Kidney epithelial cell (primary cell): ENCODE measurements at regions not wholly inside any gene's neighbourhood (a gene's known extent, or its start where the extent isn't known, plus 50 kb on each side); places are given as distances from the start of the nearest gene placed in this dataset.
A peak's percentile ranks its signal among the peaks of the same experiment; 100 is the strongest.

Source experiments
- DNase-seq: peaks from one replicate; pipeline ENCODE4 v3.0.0-alpha.2; 2010; ENCODE audit warnings: low read depth
- H3K27me3 ChIP-seq: 2 replicates; pipeline ENCODE4 v1.6.0; 2011; ENCODE audit warnings: low read length; ENCODE audit not compliant: control insufficient read depth, insufficient read depth
- H3K36me3 ChIP-seq: 2 replicates; pipeline ENCODE4 v1.5.1; 2011; ENCODE audit warnings: low read length; ENCODE audit not compliant: control insufficient read depth, insufficient read depth
- H3K4me3 ChIP-seq: 2 replicates; pipeline ENCODE4 v1.5.1; 2011; ENCODE audit warnings: low read depth, mild to moderate bottlenecking, control low read depth, low read length
- CTCF ChIP-seq: IDR thresholded peaks from 2 replicates; pipeline ENCODE4 v1.5.1; 2011; ENCODE audit warnings: mild to moderate bottlenecking, moderate library complexity, low read length, control low read depth, inconsistent platforms; ENCODE audit not compliant: insufficient read depth, poor library complexity, severe bottlenecking

GRCh38 chr9:106623558-106623957 is 239.4 kb upstream of the ZNF462 start:
- H3K4me3 ChIP-seq = no peak overlapping the region
- TF ChIP-seq CTCF = no peak
- H3K36me3 ChIP-seq = no peaks in the 10 kb centered on the region
- no peaks in the 10 kb centered on the region for H3K27me3 ChIP-seq
- no peak for DNase-seq

- Histone ChIP-seq H3K4me3 (no peak overlapping the region), H3K27me3 (no peaks in the 10 kb centered on the region), H3K36me3 (no peaks in the 10 kb centered on the region)
- DNase-seq = no peak
- TF ChIP-seq CTCF = no peak
Observed at GRCh38 chr9:106625259-106625789, 237.6 kb upstream of the ZNF462 start.

GRCh38 chr9:106626936-106627335 is 236.0 kb upstream of the ZNF462 start:
- H3K4me3 ChIP-seq = no peak overlapping the region
- no peaks in the 10 kb centered on the region for H3K27me3 ChIP-seq
- no peaks in the 10 kb centered on the region for H3K36me3 ChIP-seq
- no peak for DNase-seq
- TF ChIP-seq CTCF = no peak

GRCh38 chr9:106632621-106633020 is 230.3 kb upstream of the ZNF462 start:
- H3K4me3 ChIP-seq = no peak overlapping the region
- no peak for TF ChIP-seq CTCF
- peak; percentile 21 for DNase-seq

GRCh38 chr9:106634183-106634582 is 228.8 kb upstream of the ZNF462 start:
- DNase-seq = no peak
- H3K4me3 ChIP-seq = no peak overlapping the region

More at GRCh38 chr9:106632621-106633020, 230.3 kb upstream of the ZNF462 start:
- no peaks in the 10 kb centered on the region for H3K36me3 ChIP-seq
- no peaks in the 10 kb centered on the region for H3K27me3 ChIP-seq

More at GRCh38 chr9:106634183-106634582, 228.8 kb upstream of the ZNF462 start:
- TF ChIP-seq CTCF = no peak
- H3K27me3 ChIP-seq = no peaks in the 10 kb centered on the region
- H3K36me3 ChIP-seq = no peaks in the 10 kb centered on the region
